C4-2B (cell line): ENCODE measurements at regions not wholly inside any gene's neighbourhood (a gene's known extent, or its start where the extent isn't known, plus 50 kb on each side); places are given as distances from the start of the nearest gene placed in this dataset.

Experiments used
- CTCF ChIP-seq: fragments of 450-650 bp; conservative IDR thresholded peaks from 2 replicates; pipeline ENCODE4 v1.5.1; 2017; ENCODE audit warnings: mild to moderate bottlenecking
- ZFX ChIP-seq: fragments of 450-650 bp; IDR thresholded peaks from 2 replicates; pipeline ENCODE4 v1.6.1; 2017

- TF ChIP-seq CTCF (no peak), ZFX (no peak)
These were observed 66.4 kb upstream of the POU3F3 start for GRCh38 chr2:104787298-104788065.
